GM23338 (cell line): ENCODE measurements at regions not wholly inside any gene's neighbourhood (a gene's known extent, or its start where the extent isn't known, plus 50 kb on each side); places are given as distances from the start of the nearest gene placed in this dataset.

Source experiments
- CREB1 ChIP-seq: fragments of 250-450 bp; sonication (Bioruptor Pico); IDR thresholded peaks from 2 replicates; pipeline ENCODE4 v1.5.0; 2020; ENCODE audit warnings: low read depth, mild to moderate bottlenecking, moderate library complexity
- EZH2 ChIP-seq: fragments of 200-600 bp; sonication (generic); IDR thresholded peaks from one replicate; pipeline ENCODE4 v1.8.0; 2017; ENCODE audit warnings: antibody characterized with exemption, mild to moderate bottlenecking, low read depth; ENCODE audit not compliant: unreplicated experiment
- EZH2phosphoT487 ChIP-seq: fragments of 200-600 bp; sonication (generic); IDR thresholded peaks from one replicate; pipeline ENCODE4 v1.8.1; 2018; ENCODE audit warnings: antibody characterized with exemption; ENCODE audit not compliant: unreplicated experiment
- JUNB ChIP-seq: IDR thresholded peaks from one replicate; pipeline ENCODE4 v1.6.1; 2016; ENCODE audit warnings: antibody characterized with exemption; ENCODE audit not compliant: unreplicated experiment
- POLR2AphosphoS5 ChIP-seq: IDR thresholded peaks from 2 replicates; pipeline ENCODE4 v1.6.1; 2016; ENCODE audit warnings: antibody characterized with exemption, low read depth
- REST ChIP-seq: IDR thresholded peaks from one replicate; pipeline ENCODE4 v1.6.1; 2018; ENCODE audit warnings: antibody characterized with exemption; ENCODE audit not compliant: unreplicated experiment
- STAT1 ChIP-seq: IDR thresholded peaks from one replicate; pipeline ENCODE4 v1.6.1; 2016; ENCODE audit warnings: antibody characterized with exemption; ENCODE audit not compliant: unreplicated experiment
- ZNF114 ChIP-seq: fragments of 250-450 bp; sonication (Bioruptor Pico); IDR thresholded peaks from 2 replicates; pipeline ENCODE4 v1.5.0; 2020; ENCODE audit warnings: mild to moderate bottlenecking, moderate library complexity
- ZNF331 ChIP-seq: fragments of 250-450 bp; sonication (Bioruptor Pico); IDR thresholded peaks from 2 replicates; pipeline ENCODE4 v1.5.0; 2020; ENCODE audit warnings: low read depth, mild to moderate bottlenecking, moderate library complexity
- ZNF462 ChIP-seq: fragments of 250-450 bp; sonication (Bioruptor Pico); IDR thresholded peaks from 2 replicates; pipeline ENCODE4 v1.5.0; 2020; ENCODE audit warnings: mild to moderate bottlenecking, moderate library complexity

- no peak for TF ChIP-seq ZNF462 (CRISPR knock-in tag)
- TF ChIP-seq CREB1 (CRISPR knock-in tag): no peak
- no peak for TF ChIP-seq EZH2phosphoT487
- no peak for TF ChIP-seq POLR2AphosphoS5
- TF ChIP-seq ZNF114 (CRISPR knock-in tag): no peak
- no peak for TF ChIP-seq REST
- no peak for TF ChIP-seq ZNF331
- TF ChIP-seq JUNB: no peak
- TF ChIP-seq EZH2: no peak
- no peak for TF ChIP-seq STAT1
Measured at GRCh38 chr5:133662578-133662977, 50.2 kb upstream of the FSTL4 start (continued).
